SW 1271 (cell line): ENCODE measurements at regions not wholly inside any gene's neighbourhood (a gene's known extent, or its start where the extent isn't known, plus 50 kb on each side); places are given as distances from the start of the nearest gene placed in this dataset.
"Not testable (repeated sequence)": the region's sequence is repeated elsewhere in the genome, so short reads cannot be mapped to it uniquely, and the experiment has no call there.

Experiments
- DNase-seq, 2 experiments: peaks; one replicate each; lab custom pipeline; 2025; lab: John Stamatoyannopoulos, UW

DNA sequence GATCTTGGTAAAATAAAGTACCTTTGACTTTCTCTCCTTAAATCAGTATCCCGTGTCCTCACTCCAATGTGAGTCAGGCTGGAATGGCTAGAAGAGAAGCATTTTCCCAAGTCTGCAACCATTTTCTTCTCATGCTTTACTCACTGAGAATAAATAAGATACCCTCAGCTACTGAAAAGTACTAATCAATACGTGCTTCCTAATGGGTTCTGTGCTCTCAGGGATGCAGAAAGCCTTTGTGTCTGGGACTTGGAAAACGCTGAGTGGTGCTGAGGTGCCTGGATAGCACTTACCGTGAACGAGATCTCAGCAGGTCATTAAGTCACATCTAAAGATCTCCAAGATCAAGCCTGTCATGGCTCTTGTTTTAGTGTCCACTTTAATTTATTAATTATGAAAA lies 672.3 kb upstream of the C16orf82 start:
- DNase-seq: no peak

DNA sequence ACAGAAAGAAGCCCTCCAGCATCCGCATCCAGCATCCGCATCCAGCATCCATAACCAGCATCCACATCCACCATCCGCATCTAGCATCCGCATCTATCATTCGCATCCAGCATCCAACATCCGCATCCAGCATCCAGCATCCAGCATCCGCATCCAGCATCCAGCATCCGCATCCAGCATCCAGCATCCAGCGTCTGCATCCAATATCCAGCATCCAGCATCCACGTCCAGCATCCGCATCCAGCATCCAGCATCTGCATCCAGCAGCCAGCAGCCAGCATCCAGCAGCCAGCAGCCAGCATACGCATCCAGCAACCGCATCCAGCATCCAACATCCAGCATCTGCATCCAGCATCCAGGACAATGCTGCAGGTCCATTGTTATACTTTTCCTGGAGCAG lies 671.0 kb upstream of the C16orf82 start:
- no peak for DNase-seq

DNA sequence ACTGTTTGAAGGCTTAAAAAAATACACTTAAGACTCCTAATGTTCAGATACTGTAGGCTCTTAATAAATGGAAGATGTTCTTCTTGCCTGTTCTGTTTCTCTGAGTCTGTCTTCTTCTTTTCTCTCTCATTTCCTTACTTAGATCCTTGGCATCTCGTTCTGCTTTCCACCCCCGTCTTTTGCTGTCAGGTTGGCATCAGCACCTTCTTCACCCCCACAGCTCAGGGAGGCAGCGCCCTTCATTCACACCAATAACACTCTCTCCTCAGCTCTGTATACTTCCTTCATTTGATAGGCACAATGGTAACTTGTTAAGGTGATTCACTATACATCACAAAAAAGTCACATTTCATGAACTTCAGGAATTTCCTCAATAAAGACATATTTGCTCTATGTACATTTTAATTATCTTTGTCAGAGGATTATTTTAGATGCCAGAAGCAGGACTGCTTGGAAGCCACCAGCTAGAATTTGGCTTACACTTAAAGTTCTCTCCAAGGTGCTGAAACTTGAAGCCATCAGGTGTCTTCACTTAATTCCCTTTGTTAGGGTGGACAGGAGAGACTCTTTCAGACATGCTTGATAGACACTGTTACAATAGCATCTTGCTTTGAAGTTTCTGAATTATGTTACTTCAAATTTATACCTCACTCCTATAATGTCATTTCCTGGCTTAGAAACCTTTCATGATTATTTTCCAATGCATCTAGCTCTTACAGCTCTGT lies 670.1 kb upstream of the C16orf82 start:
- no peak for DNase-seq

DNA sequence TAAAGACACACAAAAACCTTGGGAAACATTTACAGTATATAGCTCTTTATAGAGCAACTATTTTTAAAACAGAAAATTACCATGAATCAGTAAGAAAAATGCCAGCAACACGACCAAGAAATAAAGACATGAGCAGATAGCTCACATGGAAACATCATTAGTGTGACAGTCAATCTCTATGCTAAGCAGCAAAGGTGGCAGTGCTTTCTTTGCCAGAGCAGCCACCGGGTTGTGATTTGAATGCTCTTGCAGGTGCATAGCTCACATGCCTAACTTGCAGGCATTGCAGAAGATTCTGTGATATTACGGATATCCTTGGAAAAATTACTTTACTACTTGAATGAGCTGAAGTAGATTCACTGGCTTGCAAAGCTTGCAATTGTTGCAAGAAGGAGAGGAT lies 652.9 kb upstream of the C16orf82 start:
- DNase-seq: no peak

DNA sequence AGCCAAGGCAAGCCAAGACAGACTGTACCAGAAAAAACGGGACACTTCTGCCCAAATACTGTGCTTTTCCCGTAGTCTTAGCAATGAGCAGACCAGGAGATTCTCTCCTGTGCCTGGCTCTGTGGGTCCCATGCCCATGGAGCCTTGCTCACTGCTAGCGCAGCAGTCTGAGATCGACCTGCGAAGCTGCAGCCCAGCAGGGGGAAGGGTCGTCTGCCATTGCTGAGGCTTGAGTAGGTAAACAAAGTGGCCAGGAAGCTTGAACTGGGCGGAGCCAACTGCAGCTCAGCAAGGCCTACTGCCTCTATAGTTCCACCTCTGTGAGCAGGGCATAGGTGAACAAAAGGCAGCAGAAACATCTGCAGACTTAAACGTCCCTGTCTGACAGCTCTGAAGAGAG lies 647.3 kb upstream of the C16orf82 start:
- not testable (repeated sequence) for DNase-seq

DNA sequence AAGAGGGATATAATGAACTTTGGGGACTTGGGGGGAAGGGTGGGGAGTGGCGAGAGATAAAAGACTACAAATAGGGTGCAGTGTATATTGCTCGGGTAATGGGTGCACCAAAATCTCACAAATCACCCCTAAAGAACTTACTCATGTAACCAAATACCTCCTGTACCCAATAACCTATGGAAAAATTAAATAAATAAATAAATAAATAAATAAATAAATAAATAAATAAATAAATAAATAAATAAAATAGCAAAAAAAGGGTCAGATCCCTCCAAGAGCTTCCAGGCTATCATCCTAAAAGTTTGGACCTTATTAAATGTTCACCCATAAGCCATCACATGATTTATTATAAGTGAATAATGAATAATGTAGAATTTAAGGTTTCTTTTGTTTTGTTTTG lies 636.1 kb upstream of the C16orf82 start:
- DNase-seq: no peak

DNA sequence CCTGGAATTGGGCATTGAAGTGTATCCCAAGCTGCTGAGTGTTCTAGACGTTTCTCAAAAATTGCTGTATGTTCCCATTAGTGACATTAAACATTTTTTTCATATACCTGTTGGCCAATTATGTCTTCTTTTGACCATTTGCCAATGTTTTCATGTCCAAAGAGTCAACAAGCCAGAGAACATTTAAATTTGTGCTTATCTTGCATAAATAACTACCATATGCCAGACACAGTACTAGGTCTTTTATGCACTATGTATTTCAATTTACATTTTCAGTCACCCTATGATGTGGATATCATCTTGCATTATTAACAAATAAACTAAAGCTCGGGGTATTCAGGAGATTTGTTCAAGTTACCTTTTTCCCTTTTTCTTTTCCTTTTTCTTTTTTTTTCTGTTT lies 632.9 kb upstream of the C16orf82 start:
- no peak for DNase-seq

DNA sequence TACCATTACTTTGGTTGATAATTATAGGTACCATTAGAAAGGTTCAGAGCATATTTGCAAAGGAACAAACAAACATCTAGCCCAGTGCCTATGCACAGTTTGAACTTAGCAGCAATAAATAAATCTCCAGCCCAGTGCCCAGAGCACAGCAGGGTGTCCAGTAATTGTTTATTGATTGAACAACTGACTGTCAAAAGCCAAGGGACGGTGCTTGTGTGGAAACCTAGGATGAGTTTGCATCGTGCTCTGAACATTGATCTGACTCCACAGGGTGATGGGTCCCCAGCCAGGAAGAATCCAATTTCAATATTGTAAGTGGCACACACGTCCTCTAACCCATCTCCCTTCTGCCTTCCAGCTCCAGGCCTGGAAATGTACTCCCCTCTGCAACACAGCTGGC lies 625.5 kb upstream of the C16orf82 start:
- DNase-seq: no peak

DNA sequence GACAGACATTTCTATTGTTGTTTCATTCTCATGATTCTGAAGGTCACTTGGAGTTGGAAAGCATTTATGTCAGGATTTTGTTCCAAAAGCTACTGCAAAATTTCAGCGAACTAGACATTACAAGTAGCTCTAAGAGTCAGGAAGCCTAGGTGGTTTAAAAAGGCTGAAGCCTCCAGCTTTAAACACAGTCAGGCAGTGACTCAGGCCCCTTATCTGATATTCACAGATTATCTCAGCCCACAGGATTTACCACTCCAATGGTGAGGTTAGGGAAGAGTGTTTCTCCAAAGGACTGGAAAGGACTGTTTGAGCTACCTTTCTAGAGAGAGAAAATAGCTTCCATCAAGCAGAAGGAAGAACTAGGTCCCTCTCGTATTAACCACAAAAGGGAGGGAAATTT lies 624.4 kb upstream of the C16orf82 start:
- no peak for DNase-seq

DNA sequence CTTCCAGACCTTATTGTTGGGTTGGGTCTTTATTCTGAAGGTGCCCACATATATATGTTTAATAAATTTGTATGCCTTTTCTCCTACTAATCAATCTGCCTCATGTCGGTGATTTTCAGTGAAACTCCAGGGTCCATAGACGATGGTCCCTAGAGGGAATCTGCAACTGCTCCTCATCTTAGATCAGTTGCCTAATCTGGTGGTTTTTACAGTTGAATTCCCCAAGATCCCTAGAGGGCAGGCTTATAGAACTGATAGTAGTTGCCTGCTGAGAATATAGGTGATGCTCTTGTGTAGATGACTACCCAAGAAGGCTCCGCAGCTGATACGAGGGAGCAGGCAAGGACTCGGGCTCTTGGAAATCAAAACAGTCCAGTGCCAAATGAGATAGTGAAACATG lies 619.2 kb upstream of the C16orf82 start:
- no peak for DNase-seq

DNA sequence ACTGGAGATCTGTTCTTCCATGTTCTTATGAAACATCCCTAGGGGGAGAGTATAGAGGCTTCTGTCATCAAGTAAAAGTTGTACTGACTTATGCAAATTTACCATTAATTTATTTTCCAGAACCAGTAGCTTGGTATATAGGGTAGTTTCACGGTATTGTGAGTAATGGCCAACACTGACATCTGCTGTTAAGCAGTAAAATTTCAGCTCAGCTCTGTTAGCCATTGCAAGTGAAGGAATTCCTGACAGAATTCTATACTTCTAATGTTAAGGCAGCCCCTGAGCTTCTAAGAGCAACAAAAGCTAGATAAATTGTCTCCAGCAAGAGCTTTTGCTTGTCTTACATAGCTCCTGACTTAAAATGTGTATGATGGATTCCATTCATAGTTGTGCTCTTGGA lies 613.5 kb upstream of the C16orf82 start:
- DNase-seq: no peak

DNA sequence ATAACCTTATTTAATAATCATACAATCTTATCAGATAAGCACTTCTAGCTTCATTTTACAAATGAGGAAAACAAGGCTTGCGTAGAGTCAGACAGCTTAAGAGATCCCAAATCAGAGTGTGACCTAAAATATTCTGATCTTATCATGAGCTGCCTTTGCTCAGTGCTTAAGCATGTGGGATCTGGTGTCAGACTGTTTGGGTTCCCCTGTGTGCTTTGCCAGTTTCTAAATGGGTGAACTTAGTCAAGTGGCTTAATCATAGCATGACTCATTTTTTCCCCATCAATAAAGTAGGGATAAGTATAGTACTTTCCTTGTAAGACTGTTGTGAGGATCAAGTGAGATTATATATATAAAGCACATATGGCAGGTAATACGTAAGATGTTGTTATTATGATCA lies 612.6 kb upstream of the C16orf82 start:
- DNase-seq: no peak

DNA sequence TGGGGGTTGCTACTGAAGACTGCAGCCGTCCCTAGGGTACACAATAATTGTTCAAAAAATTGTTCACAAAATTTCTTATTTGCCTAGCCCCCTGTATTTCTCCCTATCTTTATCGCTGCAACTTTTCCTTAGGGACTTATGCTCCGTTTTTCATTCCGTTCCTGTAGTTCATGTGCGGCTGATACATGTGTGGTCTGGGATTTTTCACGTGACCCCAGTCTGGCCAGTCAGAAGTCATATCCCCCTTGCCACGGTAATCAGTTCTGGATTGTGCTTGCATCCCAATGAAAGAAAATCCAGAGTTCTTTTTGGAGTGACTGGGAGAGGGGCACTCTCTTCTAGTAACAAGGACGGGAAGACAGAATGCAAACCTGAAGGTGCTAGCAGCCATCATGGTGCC lies 610.7 kb upstream of the C16orf82 start:
- no peak for DNase-seq

DNA sequence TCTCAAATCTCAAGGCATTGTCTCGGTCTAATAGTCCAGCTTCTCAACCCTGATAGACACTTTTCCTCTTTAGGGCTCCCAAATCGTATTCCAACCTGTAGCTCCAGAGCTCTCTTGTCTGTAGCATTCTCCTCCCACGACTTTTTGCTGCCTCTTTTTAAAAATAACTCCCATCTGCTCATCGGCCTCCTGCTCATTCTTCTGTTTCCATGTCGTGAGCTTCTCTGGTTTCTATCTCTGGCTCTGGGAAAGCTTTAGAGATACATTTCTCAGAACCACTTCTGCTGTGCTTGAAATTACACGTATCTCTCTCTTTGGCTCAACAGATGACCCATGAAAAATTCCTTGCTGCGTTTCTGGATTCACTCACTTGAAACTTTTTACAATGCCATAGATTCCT lies 609.6 kb upstream of the C16orf82 start:
- no peak for DNase-seq

DNA sequence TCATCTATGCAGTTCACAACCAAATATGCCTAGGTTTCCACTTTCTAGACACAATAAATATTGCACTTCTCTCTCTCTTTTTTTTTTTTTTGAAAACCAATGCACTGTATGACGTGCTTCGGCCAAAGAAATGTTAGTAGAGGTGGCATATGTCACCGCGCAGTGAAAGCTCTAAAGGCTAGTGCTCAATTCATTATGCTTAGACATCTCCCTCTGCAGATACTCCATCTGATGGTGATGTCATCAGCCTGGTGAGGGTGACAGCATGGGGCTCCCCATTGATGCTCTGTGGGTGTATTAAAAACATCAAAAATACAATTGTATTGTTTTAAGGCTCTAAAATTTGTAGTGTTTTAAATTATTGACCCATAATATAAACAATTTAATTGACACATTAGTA lies 608.8 kb upstream of the C16orf82 start:
- no peak for DNase-seq

DNA sequence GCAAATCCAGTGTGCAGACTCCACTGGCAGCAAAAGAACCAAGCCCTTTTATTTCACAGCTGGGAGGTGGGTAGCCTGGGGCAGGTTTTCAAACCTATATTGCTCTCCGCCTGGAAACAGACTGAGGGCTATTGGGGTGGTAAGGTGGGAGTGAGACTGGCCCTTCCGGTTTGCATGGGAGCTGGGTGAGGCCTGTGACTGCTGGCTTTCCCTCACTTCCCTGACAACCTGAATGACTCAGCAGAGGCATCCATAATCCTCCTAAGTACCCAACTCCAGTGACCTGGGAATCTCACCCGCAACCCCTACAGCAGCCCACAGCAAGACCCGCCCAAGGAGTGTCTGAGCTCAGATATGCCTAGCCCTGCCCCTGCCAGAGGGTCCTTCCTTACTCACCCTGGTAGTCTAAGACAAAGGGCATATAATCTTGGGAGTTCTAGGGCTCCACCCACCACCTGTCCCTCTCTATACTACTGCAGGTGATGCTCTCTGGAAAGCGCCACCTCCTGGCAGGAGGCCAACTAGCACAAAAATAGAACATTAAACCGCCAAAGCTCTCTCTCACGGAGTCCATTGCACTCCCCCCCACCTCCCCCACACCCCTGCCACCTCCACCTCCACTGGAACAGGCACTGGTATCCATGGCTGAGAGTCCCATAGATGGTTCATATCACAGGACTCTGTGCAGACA lies 602.0 kb upstream of the C16orf82 start:
- DNase-seq: no peak

DNA sequence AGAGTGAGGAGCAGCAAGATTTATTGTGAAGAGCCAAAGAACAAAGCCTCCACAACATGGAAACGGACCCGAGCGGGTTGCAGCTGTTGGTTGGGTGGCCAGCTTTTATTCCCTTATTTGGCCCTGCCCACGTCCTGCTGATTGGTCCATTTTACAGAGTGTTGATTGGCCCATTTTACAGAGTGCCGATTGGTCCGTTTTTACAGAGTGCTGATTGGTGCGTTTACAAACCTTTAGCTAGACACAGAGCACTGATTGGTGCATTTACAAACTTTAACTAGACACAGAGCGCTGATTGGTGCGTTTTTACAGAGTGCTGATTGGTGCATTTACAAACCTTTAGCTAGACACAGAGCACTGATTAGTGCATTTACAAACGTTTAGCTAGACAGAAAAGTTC lies 592.3 kb upstream of the C16orf82 start:
- not testable (repeated sequence) for DNase-seq

DNA sequence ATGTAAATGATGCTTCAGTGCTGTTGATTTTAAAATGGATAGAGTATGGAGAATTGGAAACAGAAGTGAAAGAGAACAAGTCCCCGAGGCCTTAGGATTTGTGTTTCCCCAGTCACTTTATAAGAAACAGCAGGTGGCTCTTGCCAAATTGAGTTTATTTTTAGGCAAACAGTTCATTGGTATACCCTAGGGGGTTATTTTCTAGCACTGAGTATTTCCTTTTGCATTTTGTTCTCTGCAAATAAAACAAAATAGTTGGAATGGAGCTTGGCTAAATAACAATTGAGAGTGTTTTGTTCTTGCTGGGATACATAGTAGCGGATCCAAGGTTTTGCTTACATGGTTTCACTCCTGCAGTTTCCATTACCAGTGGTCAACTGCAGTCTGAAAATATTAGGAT lies 591.1 kb upstream of the C16orf82 start:
- DNase-seq: no peak

DNA sequence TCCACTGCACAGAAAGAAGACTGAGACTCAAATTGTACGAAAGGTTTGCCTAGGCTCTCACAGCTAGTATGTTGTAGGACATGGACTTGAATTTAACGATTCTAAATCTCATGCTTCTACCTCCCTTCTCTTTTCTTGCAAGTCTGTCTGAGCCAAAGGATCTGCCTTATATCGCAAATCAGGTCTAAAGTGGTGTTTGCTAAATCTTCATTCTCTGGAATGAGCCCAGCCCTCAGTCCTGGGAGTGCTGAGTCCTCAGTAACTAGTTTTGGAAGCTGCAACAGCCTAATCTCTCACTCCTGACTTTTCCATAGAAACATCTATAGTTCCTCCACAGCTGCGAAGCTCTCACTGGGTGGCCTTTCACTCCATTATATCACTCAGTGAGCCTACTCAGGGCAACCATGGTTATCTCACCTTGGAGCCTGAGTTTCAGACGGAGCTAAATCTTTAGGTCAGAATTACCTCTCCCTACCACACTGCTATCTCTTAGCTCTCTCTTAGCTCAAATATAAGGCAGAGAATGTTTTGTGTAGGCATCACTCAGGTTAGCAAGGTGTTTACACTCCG lies 575.5 kb upstream of the C16orf82 start:
- DNase-seq: no peak

DNA sequence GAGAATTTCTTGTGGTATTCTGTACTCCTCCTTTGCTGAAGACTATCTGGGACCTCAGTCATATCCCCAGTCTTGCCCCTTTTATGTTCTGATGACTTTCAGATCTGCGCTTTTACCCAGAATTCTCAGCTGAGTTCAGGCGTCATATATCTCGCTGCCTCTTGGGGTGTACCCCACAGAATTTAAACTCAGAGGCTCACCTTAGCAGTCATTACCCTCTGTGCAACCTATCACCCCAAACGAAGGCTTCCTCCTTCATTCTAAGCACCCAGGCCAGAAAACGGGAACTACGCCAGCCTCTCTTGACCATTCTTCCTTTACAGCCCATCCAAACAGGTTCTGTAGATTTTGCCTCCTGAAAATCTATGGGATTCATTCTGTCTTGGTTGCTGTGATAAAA lies 574.8 kb upstream of the C16orf82 start:
- DNase-seq: no peak

DNA sequence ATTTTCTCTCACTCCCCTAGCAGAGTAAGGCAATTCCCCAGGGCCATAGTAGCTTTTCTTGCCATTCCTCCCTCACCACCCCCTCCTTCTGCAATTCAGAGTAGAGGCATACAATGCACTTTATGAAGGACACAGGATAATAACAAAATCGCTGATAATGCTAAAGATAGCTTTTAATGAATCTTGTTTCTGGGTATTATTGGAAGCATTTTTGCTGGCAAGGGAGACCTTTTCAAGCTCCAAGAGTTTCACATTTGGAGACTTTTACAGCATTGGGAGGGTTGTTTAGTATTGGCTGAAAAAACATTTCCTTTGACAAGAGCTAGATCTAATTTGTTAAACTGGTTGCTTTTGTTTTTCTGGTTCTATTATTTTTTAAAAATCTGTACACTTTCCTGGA lies 573.0 kb upstream of the C16orf82 start:
- no peak for DNase-seq

DNA sequence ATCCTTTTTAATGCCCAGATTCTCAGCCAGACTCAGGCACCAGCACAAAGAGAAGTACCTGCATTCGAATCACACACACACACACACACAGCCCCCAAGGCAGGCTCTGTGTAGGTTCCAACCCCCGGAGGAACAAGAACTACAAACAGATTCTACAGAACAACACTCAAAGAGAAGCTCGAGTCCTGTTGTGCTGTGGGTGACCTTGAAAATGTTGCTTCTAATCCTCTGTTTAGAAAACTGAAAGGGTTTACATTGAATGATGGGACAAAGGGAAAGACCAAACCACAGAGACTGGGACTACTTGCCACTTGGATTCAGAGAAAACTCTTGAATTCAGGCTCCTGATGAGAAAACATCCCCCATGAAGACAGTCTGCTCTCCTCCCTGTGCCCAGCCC lies 568.8 kb upstream of the C16orf82 start:
- DNase-seq: no peak

DNA sequence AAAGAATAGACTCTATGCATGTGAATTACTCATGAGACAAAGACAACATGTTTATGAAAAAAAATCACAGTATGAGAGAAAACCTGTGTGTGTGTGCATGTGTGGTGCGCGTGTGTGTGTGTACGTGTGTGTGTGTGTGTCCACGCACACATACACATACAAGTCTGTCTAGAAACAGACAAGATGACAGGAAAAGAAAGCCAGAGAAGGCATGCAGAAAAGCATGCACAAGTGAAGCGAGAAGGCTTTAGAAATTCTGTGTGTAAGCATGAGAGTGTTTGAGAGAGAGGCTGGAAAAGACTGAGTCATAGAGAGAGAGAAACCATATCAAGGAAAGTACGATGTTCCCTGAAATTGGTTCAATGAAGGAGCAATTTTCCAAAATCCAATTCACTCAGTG lies 566.4 kb upstream of the C16orf82 start:
- DNase-seq: no peak

DNA sequence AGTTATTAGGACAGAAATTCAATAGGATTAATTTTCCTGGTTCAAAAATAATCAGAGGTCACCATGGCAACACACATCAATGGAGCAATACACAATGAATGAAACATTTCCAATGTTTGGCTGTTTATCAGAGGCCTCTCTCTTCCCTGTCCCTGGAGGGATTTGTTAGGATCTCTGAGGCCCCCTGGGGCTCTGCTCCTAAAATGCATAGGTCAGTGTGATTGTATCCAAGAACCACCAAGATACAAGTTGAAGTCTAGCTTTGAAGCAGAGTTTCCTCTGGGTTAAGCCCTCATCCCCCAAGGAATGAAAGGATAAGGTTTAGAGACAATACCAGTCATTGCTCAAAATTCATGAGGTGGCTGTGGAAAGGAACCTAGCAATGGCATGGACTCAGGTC lies 561.2 kb upstream of the C16orf82 start:
- DNase-seq: no peak
